ENCODE measurements at regions not wholly inside any gene's neighbourhood (a gene's known extent, or its start where the extent isn't known, plus 50 kb on each side); places are given as distances from the start of the nearest gene placed in this dataset.

DNA sequence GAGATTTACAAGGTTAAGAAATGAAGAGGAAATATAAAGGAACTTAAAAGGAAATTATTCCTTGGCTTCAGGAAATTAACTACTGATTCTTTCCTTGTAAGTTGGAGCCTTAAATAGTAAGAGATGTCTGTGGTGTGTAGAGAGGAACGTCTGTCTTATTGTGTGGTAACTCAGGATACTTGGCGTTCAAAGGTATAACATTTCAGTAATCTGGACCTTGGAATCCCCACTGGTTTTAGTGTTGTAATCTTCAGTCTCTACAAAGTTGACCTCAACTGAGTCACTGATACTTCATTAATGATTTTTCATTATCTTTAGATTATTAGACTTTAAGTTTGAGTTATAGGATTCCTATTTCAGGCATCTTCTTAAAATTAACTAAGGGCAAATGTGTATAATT lies 79.1 kb upstream of the LSM6 start:
- no peaks in the 10 kb centered on the region for H3K4me1 ChIP-seq
- ATAC-seq = no peak
- no peaks in the 10 kb centered on the region for H3K36me3 ChIP-seq
- H3K27ac ChIP-seq = no peak overlapping the region
- H3K27me3 ChIP-seq = no peaks in the 10 kb centered on the region
- in situ Hi-C loops (cut with MboI; ENCODE audit: low sequenced_read_pairs in 4 of 4) (no loop called here), intact Hi-C loops (cut with DNase I; ENCODE audit: low total_unique reads) (loop anchor here (10.0 kb wide), 1 partner anchor 998 kb away; no protein-coding TSS in a partner anchor)
- no peak overlapping the region for H3K4me3 ChIP-seq
- DNase-seq = no peak
- no peaks in the 10 kb centered on the region for H3K9me3 ChIP-seq
- TF ChIP-seq, protein P1, sequence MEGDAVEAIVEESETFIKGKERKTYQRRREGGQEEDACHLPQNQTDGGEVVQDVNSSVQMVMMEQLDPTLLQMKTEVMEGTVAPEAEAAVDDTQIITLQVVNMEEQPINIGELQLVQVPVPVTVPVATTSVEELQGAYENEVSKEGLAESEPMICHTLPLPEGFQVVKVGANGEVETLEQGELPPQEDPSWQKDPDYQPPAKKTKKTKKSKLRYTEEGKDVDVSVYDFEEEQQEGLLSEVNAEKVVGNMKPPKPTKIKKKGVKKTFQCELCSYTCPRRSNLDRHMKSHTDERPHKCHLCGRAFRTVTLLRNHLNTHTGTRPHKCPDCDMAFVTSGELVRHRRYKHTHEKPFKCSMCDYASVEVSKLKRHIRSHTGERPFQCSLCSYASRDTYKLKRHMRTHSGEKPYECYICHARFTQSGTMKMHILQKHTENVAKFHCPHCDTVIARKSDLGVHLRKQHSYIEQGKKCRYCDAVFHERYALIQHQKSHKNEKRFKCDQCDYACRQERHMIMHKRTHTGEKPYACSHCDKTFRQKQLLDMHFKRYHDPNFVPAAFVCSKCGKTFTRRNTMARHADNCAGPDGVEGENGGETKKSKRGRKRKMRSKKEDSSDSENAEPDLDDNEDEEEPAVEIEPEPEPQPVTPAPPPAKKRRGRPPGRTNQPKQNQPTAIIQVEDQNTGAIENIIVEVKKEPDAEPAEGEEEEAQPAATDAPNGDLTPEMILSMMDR (IDR thresholded peaks at IDR 0.05 in 4 of 5, conservative IDR thresholded peaks at IDR 0.05 in 1 of 5) = no peak
- no peak for TF ChIP-seq POLR2A (IDR thresholded peaks at IDR 0.05)

GRCh38 chr4:146095860-146096259 lies 79.7 kb upstream of the LSM6 start:
- Histone ChIP-seq H3K4me1 (no peaks in the 10 kb centered on the region), H3K36me3 (no peaks in the 10 kb centered on the region), H3K27me3 (no peaks in the 10 kb centered on the region), H3K4me3 (no peak overlapping the region), H3K9me3 (no peaks in the 10 kb centered on the region), H3K27ac (no peak overlapping the region)
- no peak for ATAC-seq
- in situ Hi-C loops (cut with MboI; ENCODE audit: low sequenced_read_pairs in 4 of 4) (no loop called here), intact Hi-C loops (cut with DNase I; ENCODE audit: low total_unique reads) (loop anchor here (10.0 kb wide), 1 partner anchor 999 kb away; no protein-coding TSS in a partner anchor)
- DNase-seq = no peak
- TF ChIP-seq POLR2A (IDR thresholded peaks at IDR 0.05) = no peak
- TF ChIP-seq, protein P1 (IDR thresholded peaks at IDR 0.05 in 4 of 5, conservative IDR thresholded peaks at IDR 0.05 in 1 of 5) = no peak

- ATAC-seq (no peak), DNase-seq (no peak)
- intact Hi-C loops (cut with DNase I; ENCODE audit: low total_unique reads) = loop anchor here (10.0 kb wide), 1 partner anchor 1000 kb away; no protein-coding TSS in a partner anchor
- TF ChIP-seq POLR2A (IDR thresholded peaks at IDR 0.05) = no peak
- TF ChIP-seq, protein P1 (IDR thresholded peaks at IDR 0.05 in 4 of 5, conservative IDR thresholded peaks at IDR 0.05 in 1 of 5) = peak in 3 of 5 experiments; percentile 29 to 65 (median 51)
- Histone ChIP-seq H3K27me3 (no peaks in the 10 kb centered on the region), H3K9me3 (no peaks in the 10 kb centered on the region), H3K36me3 (no peaks in the 10 kb centered on the region), H3K4me3 (no peak overlapping the region), H3K4me1 (no peaks in the 10 kb centered on the region), H3K27ac (no peak overlapping the region)
- in situ Hi-C loops (cut with MboI; ENCODE audit: low sequenced_read_pairs in 4 of 4) = no loop called here
Measured at GRCh38 chr4:146095091-146095690, 80.3 kb upstream of the LSM6 start.

- no peak overlapping the region for H3K4me3 ChIP-seq
- DNase-seq (no peak), ATAC-seq (no peak)
- no peaks in the 10 kb centered on the region for H3K36me3 ChIP-seq
- intact Hi-C loops (cut with DNase I; ENCODE audit: low total_unique reads) = no loop called here
- H3K27ac ChIP-seq = no peak overlapping the region
- H3K4me1 ChIP-seq = no peaks in the 10 kb centered on the region
- in situ Hi-C loops (cut with MboI; ENCODE audit: low sequenced_read_pairs in 4 of 4) = no loop called here
- H3K9me3 ChIP-seq = no peaks in the 10 kb centered on the region
- TF ChIP-seq, protein P1 (IDR thresholded peaks at IDR 0.05 in 4 of 5, conservative IDR thresholded peaks at IDR 0.05 in 1 of 5) = no peak
- TF ChIP-seq POLR2A (IDR thresholded peaks at IDR 0.05) = no peak
- no peaks in the 10 kb centered on the region for H3K27me3 ChIP-seq
Measured at GRCh38 chr4:146088690-146089089, 86.8 kb upstream of the LSM6 start.

GRCh38 chr4:146087856-146088255 lies 87.7 kb upstream of the LSM6 start:
- in situ Hi-C loops (cut with MboI; ENCODE audit: low sequenced_read_pairs in 4 of 4) = no loop called here
- intact Hi-C loops (cut with DNase I; ENCODE audit: low total_unique reads) = no loop called here
- TF ChIP-seq, protein P1 (IDR thresholded peaks at IDR 0.05 in 4 of 5, conservative IDR thresholded peaks at IDR 0.05 in 1 of 5) = no peak
- no peak for TF ChIP-seq POLR2A (IDR thresholded peaks at IDR 0.05)
- H3K27me3 ChIP-seq = no peaks in the 10 kb centered on the region
- ATAC-seq = no peak
- DNase-seq = no peak
- no peaks in the 10 kb centered on the region for H3K4me1 ChIP-seq
- H3K9me3 ChIP-seq = no peaks in the 10 kb centered on the region
- H3K36me3 ChIP-seq = no peaks in the 10 kb centered on the region
- no peak overlapping the region for H3K4me3 ChIP-seq
- no peak overlapping the region for H3K27ac ChIP-seq
